Spinal cord (tissue), 9 donors: ENCODE measurements at regions not wholly inside any gene's neighbourhood (a gene's known extent, or its start where the extent isn't known, plus 50 kb on each side); places are given as distances from the start of the nearest gene placed in this dataset.
"Not testable (repeated sequence)": the region's sequence is repeated elsewhere in the genome, so short reads cannot be mapped to it uniquely, and the experiment has no call there.

Source experiments
- DNase-seq, 6 donors: peaks; one replicate each; pipeline versions ENCODE4 v3.0.0 to v3.0.0-alpha.2; 2013 to 2015; ENCODE audit warnings: low spot score in 6 of 6, low read depth in 4 of 6
- H3K27ac ChIP-seq: one replicate; pipeline ENCODE4 v1.5.1; 2013; ENCODE audit warnings: low read depth, low read length, control low read depth
- H3K27me3 ChIP-seq: one replicate; pipeline ENCODE4 v1.6.1; 2013; ENCODE audit warnings: low read length; ENCODE audit not compliant: control insufficient read depth, insufficient read depth
- H3K36me3 ChIP-seq: one replicate; pipeline ENCODE4 v1.6.1; 2013; ENCODE audit warnings: low read length; ENCODE audit not compliant: control insufficient read depth, insufficient read depth
- H3K4me1 ChIP-seq: one replicate; pipeline ENCODE4 v1.6.1; 2013; ENCODE audit warnings: low read length; ENCODE audit not compliant: control insufficient read depth, insufficient read depth
- H3K4me3 ChIP-seq: one replicate; pipeline ENCODE4 v1.5.1; 2013; ENCODE audit warnings: low read depth, low read length, control low read depth
- H3K9me3 ChIP-seq: one replicate; pipeline ENCODE4 v1.6.1; 2013; ENCODE audit warnings: low read length; ENCODE audit not compliant: control insufficient read depth, insufficient read depth
- whole genome bisulfite sequencing: methylation state at CpG from one replicate; pipeline ENCODE4 v1.1.5; 2013; ENCODE audit warnings: missing lambda C conversion rate; ENCODE audit not compliant: insufficient coverage; 5-methylcytosine and 5-hydroxymethylcytosine counted together
- donor health status: healthy.

GRCh38 chr5:54378707-54379106 lies 68.3 kb upstream of the ARL15 start:
- no peak for DNase-seq
- Histone ChIP-seq H3K9me3 (no peaks in the 10 kb centered on the region), H3K4me1 (no peaks in the 10 kb centered on the region), H3K4me3 (no peak overlapping the region), H3K27ac (no peak overlapping the region), H3K36me3 (no peaks in the 10 kb centered on the region), H3K27me3 (no peaks in the 10 kb centered on the region)
- 96% methylated on average over 9 of the region's 10 CpGs for WGBS

- DNase-seq, H3K9me3 ChIP-seq, H3K27ac ChIP-seq, H3K27me3 ChIP-seq, H3K4me1 ChIP-seq, H3K4me3 ChIP-seq, H3K36me3 ChIP-seq: not testable (repeated sequence)
- no CpG with 5 or more reads among the region's 1 CpG for WGBS
These were observed 67.0 kb upstream of the ARL15 start for GRCh38 chr5:54377339-54377738.

GRCh38 chr5:54370982-54371381 lies 60.6 kb upstream of the ARL15 start:
- no peak overlapping the region for H3K27ac ChIP-seq

GRCh38 chr5:54367844-54368243 lies 57.5 kb upstream of the ARL15 start:
- DNase-seq = no peak
- whole genome bisulfite sequencing = 100% methylated on average over 1 of the region's 1 CpG

More at GRCh38 chr5:54370982-54371381, 60.6 kb upstream of the ARL15 start:
- Histone ChIP-seq H3K9me3 (peaks cover 2% of the 10 kb centered on the region), H3K4me3 (no peak overlapping the region), H3K36me3 (no peaks in the 10 kb centered on the region), H3K27me3 (no peaks in the 10 kb centered on the region), H3K4me1 (no peaks in the 10 kb centered on the region)
- DNase-seq = no peak

GRCh38 chr5:54366707-54367106 lies 56.3 kb upstream of the ARL15 start:
- H3K9me3 ChIP-seq = peaks cover 2% of the 10 kb centered on the region
- no peaks in the 10 kb centered on the region for H3K36me3 ChIP-seq
- no peak overlapping the region for H3K4me3 ChIP-seq
- no peaks in the 10 kb centered on the region for H3K27me3 ChIP-seq
- H3K4me1 ChIP-seq = no peaks in the 10 kb centered on the region
- no peak overlapping the region for H3K27ac ChIP-seq
- DNase-seq = no peak

More at GRCh38 chr5:54367844-54368243, 57.5 kb upstream of the ARL15 start:
- Histone ChIP-seq H3K4me3 (no peak overlapping the region), H3K9me3 (peaks cover 4% of the 10 kb centered on the region), H3K4me1 (no peaks in the 10 kb centered on the region), H3K27me3 (no peaks in the 10 kb centered on the region), H3K36me3 (no peaks in the 10 kb centered on the region), H3K27ac (no peak overlapping the region)

- Histone ChIP-seq H3K27me3 (no peaks in the 10 kb centered on the region), H3K4me3 (no peak overlapping the region), H3K9me3 (peaks cover 2% of the 10 kb centered on the region), H3K27ac (no peak overlapping the region), H3K4me1 (no peaks in the 10 kb centered on the region), H3K36me3 (no peaks in the 10 kb centered on the region)
- DNase-seq = no peak
These were observed 53.3 kb upstream of the ARL15 start for GRCh38 chr5:54363669-54364068.

- Histone ChIP-seq H3K27ac (no peak overlapping the region), H3K4me1 (no peaks in the 10 kb centered on the region), H3K27me3 (no peaks in the 10 kb centered on the region), H3K36me3 (no peaks in the 10 kb centered on the region), H3K9me3 (peaks cover 2% of the 10 kb centered on the region), H3K4me3 (no peak overlapping the region)
- DNase-seq = no peak
These were observed 52.7 kb upstream of the ARL15 start for GRCh38 chr5:54362992-54363625.

GRCh38 chr5:54362434-54362833 lies 52.1 kb upstream of the ARL15 start:
- no peaks in the 10 kb centered on the region for H3K27me3 ChIP-seq
- H3K4me3 ChIP-seq = no peak overlapping the region
- no peaks in the 10 kb centered on the region for H3K4me1 ChIP-seq
- DNase-seq = no peak
- H3K27ac ChIP-seq = no peak overlapping the region
- H3K36me3 ChIP-seq = no peaks in the 10 kb centered on the region
- H3K9me3 ChIP-seq = peaks cover 2% of the 10 kb centered on the region
- no CpG with 5 or more reads among the region's 2 CpGs for WGBS

- peak in 5 of 6 donors; percentile 17 to 81 (median 37) for DNase-seq
- Histone ChIP-seq H3K4me1 (no peaks in the 10 kb centered on the region), H3K36me3 (no peaks in the 10 kb centered on the region), H3K4me3 (no peak overlapping the region), H3K9me3 (peaks cover 2% of the 10 kb centered on the region), H3K27me3 (no peaks in the 10 kb centered on the region), H3K27ac (no peak overlapping the region)
- 72% methylated on average over 2 of the region's 6 CpGs for WGBS
These were observed 51.5 kb upstream of the ARL15 start for GRCh38 chr5:54361691-54362411.

- Histone ChIP-seq H3K9me3 (peaks cover 2% of the 10 kb centered on the region), H3K27ac (no peak overlapping the region), H3K4me1 (no peaks in the 10 kb centered on the region), H3K4me3 (no peak overlapping the region), H3K36me3 (no peaks in the 10 kb centered on the region), H3K27me3 (no peaks in the 10 kb centered on the region)
- DNase-seq = no peak
- no CpG with 5 or more reads among the region's 2 CpGs for WGBS
These were observed 50.7 kb upstream of the ARL15 start for GRCh38 chr5:54360925-54361662.
